Osteoblast (primary cell): ENCODE measurements at regions not wholly inside any gene's neighbourhood (a gene's known extent, or its start where the extent isn't known, plus 50 kb on each side); places are given as distances from the start of the nearest gene placed in this dataset.

Experiments
- DNase-seq: peaks from one replicate; pipeline ENCODE4 v3.0.0; 2011; ENCODE audit warnings: low spot score, mixed read lengths; ENCODE audit not compliant: insufficient read length; ENCODE audit errors: missing footprints
- H2AFZ ChIP-seq: 2 replicates; pipeline ENCODE4 v1.6.0; 2011; ENCODE audit warnings: mild to moderate bottlenecking, low read length
- H3K27ac ChIP-seq: 2 replicates; pipeline ENCODE4 v1.5.1; 2011; ENCODE audit warnings: mild to moderate bottlenecking, low read depth, low read length, moderate library complexity
- H3K27me3 ChIP-seq: 2 replicates; pipeline ENCODE4 v1.6.0; 2012; ENCODE audit warnings: mild to moderate bottlenecking, control low read depth, inconsistent platforms, low read length, moderate library complexity; ENCODE audit not compliant: insufficient read depth
- H3K36me3 ChIP-seq: 2 replicates; pipeline ENCODE4 v1.5.1; 2011; ENCODE audit warnings: mild to moderate bottlenecking, low read length, control low read depth, moderate library complexity; ENCODE audit not compliant: insufficient read depth
- H3K4me1 ChIP-seq: 2 replicates; pipeline ENCODE4 v1.5.1; 2011; ENCODE audit warnings: mild to moderate bottlenecking, low read length, control low read depth, moderate library complexity; ENCODE audit not compliant: insufficient read depth
- H3K4me2 ChIP-seq: 2 replicates; pipeline ENCODE4 v1.6.0; 2011; ENCODE audit warnings: mild to moderate bottlenecking, low read length; ENCODE audit not compliant: insufficient read depth
- H3K4me3 ChIP-seq: fragments of 200-600 bp; sonication (generic); 3 replicates; pipeline ENCODE4 v1.5.1; 2012; ENCODE audit warnings: mild to moderate bottlenecking, low read length, inconsistent platforms; ENCODE audit not compliant: insufficient read depth
- H3K79me2 ChIP-seq: 2 replicates; pipeline ENCODE4 v1.6.0; 2012; ENCODE audit warnings: mild to moderate bottlenecking, low read length, control low read depth, inconsistent platforms; ENCODE audit not compliant: insufficient read depth
- H3K9me3 ChIP-seq: 2 replicates; pipeline ENCODE4 v1.5.1; 2011; ENCODE audit warnings: low read depth, low read length, control low read depth
- H4K20me1 ChIP-seq: 2 replicates; pipeline ENCODE4 v1.6.0; 2012; ENCODE audit warnings: mild to moderate bottlenecking, low read length, control low read depth; ENCODE audit not compliant: insufficient read depth
- TF ChIP-seq, protein P1 (sequence below): IDR thresholded peaks from 2 replicates; pipeline ENCODE4 v1.5.1; 2011; ENCODE audit warnings: mild to moderate bottlenecking, low read depth, low read length, moderate library complexity; ENCODE audit errors: extremely low read depth

DNA sequence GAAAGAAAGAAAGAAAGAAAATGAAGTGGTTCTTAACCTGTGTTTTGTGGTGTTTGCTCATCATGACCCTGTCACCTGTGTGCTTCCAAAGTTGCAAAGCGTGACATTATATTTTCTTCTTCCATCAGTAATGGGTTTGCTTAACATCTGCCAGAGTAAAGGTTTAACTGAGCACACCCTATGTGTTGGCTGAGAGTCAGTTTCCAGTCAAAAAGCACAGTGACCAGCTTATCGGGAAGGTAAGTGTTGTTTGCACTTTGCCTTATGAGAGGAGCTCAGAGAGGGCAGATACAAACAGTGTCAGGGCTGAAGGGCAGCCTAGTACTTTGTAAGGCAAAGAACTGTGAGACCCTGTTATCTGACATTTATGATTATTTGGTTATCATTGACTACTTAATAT is 406.2 kb upstream of the CWC22 start:
- Histone ChIP-seq H4K20me1 (no peaks in the 10 kb centered on the region), H3K27ac (no peak overlapping the region), H3K9me3 (no peaks in the 10 kb centered on the region), H3K4me1 (no peaks in the 10 kb centered on the region), H3K4me2 (no peak overlapping the region), H3K36me3 (no peaks in the 10 kb centered on the region), H3K27me3 (no peaks in the 10 kb centered on the region), H3K79me2 (no peaks in the 10 kb centered on the region), H3K4me3 (no peak overlapping the region), H2AFZ (no peak overlapping the region)
- TF ChIP-seq, protein P1, sequence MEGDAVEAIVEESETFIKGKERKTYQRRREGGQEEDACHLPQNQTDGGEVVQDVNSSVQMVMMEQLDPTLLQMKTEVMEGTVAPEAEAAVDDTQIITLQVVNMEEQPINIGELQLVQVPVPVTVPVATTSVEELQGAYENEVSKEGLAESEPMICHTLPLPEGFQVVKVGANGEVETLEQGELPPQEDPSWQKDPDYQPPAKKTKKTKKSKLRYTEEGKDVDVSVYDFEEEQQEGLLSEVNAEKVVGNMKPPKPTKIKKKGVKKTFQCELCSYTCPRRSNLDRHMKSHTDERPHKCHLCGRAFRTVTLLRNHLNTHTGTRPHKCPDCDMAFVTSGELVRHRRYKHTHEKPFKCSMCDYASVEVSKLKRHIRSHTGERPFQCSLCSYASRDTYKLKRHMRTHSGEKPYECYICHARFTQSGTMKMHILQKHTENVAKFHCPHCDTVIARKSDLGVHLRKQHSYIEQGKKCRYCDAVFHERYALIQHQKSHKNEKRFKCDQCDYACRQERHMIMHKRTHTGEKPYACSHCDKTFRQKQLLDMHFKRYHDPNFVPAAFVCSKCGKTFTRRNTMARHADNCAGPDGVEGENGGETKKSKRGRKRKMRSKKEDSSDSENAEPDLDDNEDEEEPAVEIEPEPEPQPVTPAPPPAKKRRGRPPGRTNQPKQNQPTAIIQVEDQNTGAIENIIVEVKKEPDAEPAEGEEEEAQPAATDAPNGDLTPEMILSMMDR: no peak
- no peak for DNase-seq

DNA sequence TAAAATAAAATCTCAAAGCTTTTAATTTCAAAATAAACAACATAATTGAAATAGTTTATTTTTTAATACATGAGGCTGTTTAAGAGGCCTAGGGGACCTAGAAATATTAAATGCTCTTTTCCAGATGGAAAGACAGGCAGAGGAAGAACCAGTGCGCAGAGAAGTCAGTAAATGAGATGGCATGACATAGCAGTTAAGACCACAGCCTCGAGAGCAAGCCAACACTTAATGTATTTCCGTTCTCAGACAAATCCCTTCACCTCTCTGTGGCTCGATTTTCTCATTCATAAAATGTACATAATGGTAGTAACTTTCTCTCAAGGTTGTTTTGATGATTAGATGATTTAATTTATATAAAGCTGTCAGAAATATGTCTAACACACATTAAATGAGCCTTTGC is 405.1 kb upstream of the CWC22 start:
- Histone ChIP-seq H3K4me2 (no peak overlapping the region), H3K27me3 (no peaks in the 10 kb centered on the region), H3K79me2 (no peaks in the 10 kb centered on the region), H4K20me1 (no peaks in the 10 kb centered on the region), H2AFZ (no peak overlapping the region), H3K4me3 (no peak overlapping the region), H3K27ac (no peak overlapping the region), H3K9me3 (no peaks in the 10 kb centered on the region), H3K36me3 (no peaks in the 10 kb centered on the region), H3K4me1 (no peaks in the 10 kb centered on the region)
- TF ChIP-seq, protein P1: no peak
- no peak for DNase-seq

- H3K4me1 ChIP-seq: no peaks in the 10 kb centered on the region
- TF ChIP-seq, protein P1: no peak
- H3K27ac ChIP-seq: no peak overlapping the region
- H2AFZ ChIP-seq: peak overlapping the region; percentile 11
- no peaks in the 10 kb centered on the region for H3K36me3 ChIP-seq
- H3K79me2 ChIP-seq: no peaks in the 10 kb centered on the region
- no peaks in the 10 kb centered on the region for H4K20me1 ChIP-seq
- no peaks in the 10 kb centered on the region for H3K27me3 ChIP-seq
- H3K9me3 ChIP-seq: no peaks in the 10 kb centered on the region
- no peak for DNase-seq
- H3K4me3 ChIP-seq: no peak overlapping the region
- no peak overlapping the region for H3K4me2 ChIP-seq
Measured at GRCh38 chr2:180411661-180412060, 404.6 kb upstream of the CWC22 start.

DNA sequence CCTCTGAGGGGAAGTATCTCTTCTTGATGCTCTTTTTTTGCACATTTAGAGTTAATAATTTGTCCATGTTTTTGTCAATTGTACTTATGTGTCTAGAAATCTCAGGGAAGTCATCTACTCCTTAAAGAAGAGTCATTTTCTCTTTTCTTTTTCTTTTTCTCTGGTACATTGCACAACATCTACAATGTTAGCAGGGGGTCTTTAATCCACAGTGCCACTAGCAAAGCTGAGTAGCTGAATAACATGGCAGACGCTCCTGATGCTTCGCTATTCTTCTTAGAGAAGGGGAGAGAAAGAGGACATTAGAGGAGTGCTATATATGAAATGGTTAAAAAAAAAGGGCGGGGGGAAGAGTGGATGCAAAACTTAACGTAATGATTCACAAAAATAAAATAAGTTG is 399.6 kb upstream of the CWC22 start:
- Histone ChIP-seq H3K36me3 (no peaks in the 10 kb centered on the region), H3K27ac (no peak overlapping the region), H3K79me2 (no peaks in the 10 kb centered on the region), H2AFZ (no peak overlapping the region), H3K27me3 (no peaks in the 10 kb centered on the region), H3K9me3 (no peaks in the 10 kb centered on the region), H3K4me2 (no peak overlapping the region), H4K20me1 (no peaks in the 10 kb centered on the region), H3K4me3 (no peak overlapping the region), H3K4me1 (no peaks in the 10 kb centered on the region)
- TF ChIP-seq, protein P1: no peak
- DNase-seq: peak; percentile 10
